ENCODE measurements at regions not wholly inside any gene's neighbourhood (a gene's known extent, or its start where the extent isn't known, plus 50 kb on each side); places are given as distances from the start of the nearest gene placed in this dataset.

- peak; percentile 26 for DNase-seq (ENCODE audit: low spot score)
- in situ Hi-C loops (cut with MboI; ENCODE audit: low sequenced_read_pairs, unreplicated experiment) = no loop called here
- no peak for TF ChIP-seq CTCF (IDR thresholded peaks at IDR 0.05; ENCODE audit: borderline replicate concordance, control extremely low read depth, extremely low read depth, insufficient read depth, missing control alignments)
Observed at GRCh38 chr5:125037020-125037419, 290.6 kb upstream of the ZNF608 start.

- DNase-seq (ENCODE audit: low spot score) = no peak
- in situ Hi-C loops (cut with MboI; ENCODE audit: low sequenced_read_pairs, unreplicated experiment) = no loop called here
- TF ChIP-seq CTCF (IDR thresholded peaks at IDR 0.05; ENCODE audit: borderline replicate concordance, control extremely low read depth, extremely low read depth, insufficient read depth, missing control alignments) = no peak
Observed at GRCh38 chr5:125037530-125037929, 291.1 kb upstream of the ZNF608 start.

DNA sequence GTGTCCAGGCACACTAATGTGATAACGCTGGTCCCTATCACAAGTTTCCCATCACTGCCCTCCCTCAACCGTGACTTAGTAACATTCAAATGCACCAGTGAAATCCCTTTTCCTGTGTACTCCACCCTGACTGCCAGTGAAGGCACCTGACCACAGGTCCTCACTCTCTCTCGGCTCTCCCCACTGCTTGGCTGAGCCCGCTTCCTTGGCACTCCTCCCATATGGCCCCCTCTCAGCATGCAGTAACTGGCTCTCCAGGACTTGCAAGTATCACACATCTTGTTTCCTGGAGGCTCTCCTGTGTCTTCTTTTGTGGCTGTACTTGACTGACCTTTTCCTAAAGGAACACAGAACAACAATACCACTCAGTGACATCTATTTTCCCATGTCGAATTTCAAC is 292.0 kb upstream of the ZNF608 start:
- DNase-seq (ENCODE audit: low spot score) = no peak
- in situ Hi-C loops (cut with MboI; ENCODE audit: low sequenced_read_pairs, unreplicated experiment) = no loop called here
- TF ChIP-seq CTCF (IDR thresholded peaks at IDR 0.05; ENCODE audit: borderline replicate concordance, control extremely low read depth, extremely low read depth, insufficient read depth, missing control alignments) = no peak

GRCh38 chr5:125041798-125042197 is 295.4 kb upstream of the ZNF608 start:
- DNase-seq (ENCODE audit: low spot score) = no peak
- in situ Hi-C loops (cut with MboI; ENCODE audit: low sequenced_read_pairs, unreplicated experiment) = no loop called here
- TF ChIP-seq CTCF (IDR thresholded peaks at IDR 0.05; ENCODE audit: borderline replicate concordance, control extremely low read depth, extremely low read depth, insufficient read depth, missing control alignments) = no peak

DNA sequence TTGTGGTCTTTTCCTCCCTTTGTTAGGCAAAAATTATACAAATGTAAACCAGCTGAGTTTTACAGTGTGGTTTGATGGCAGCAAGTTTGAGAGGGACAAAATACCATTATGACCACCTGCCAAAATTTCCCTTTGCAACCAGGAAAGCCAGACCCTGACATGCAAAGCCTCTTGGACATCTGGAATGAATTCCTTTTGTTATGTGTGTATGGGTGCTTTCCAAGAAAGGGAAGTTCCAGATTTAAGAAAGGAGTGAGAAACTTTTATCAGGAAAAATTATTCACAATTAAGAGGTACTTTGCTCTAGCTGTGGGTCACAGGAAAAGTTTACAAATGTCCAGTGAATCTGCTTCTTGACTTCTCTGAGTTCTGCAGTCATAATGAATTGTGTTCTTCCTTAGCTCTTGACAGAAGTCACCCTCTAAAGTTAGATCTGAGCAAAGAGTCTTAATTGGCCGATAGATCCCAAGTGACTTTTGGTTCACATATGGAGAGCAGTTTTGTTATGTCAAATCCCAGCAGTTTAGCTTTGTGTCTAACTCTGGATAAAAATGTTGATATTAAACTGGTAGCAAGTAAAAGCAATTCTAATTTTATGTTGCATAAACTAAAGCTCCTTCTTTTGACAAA is 295.9 kb upstream of the ZNF608 start:
- no peak for DNase-seq (ENCODE audit: low spot score)
- in situ Hi-C loops (cut with MboI; ENCODE audit: low sequenced_read_pairs, unreplicated experiment) = no loop called here
- TF ChIP-seq CTCF (IDR thresholded peaks at IDR 0.05; ENCODE audit: borderline replicate concordance, control extremely low read depth, extremely low read depth, insufficient read depth, missing control alignments) = no peak

GRCh38 chr5:125043781-125044391 is 297.4 kb upstream of the ZNF608 start:
- in situ Hi-C loops (cut with MboI; ENCODE audit: low sequenced_read_pairs, unreplicated experiment) = no loop called here
- DNase-seq (ENCODE audit: low spot score) = no peak

More at GRCh38 chr5:125043781-125044391, 297.4 kb upstream of the ZNF608 start:
- TF ChIP-seq CTCF (IDR thresholded peaks at IDR 0.05; ENCODE audit: borderline replicate concordance, control extremely low read depth, extremely low read depth, insufficient read depth, missing control alignments) = no peak

Data from GM13976 (cell line).